Glomerular endothelial cell (primary cell): ENCODE measurements at regions not wholly inside any gene's neighbourhood (a gene's known extent, or its start where the extent isn't known, plus 50 kb on each side); places are given as distances from the start of the nearest gene placed in this dataset.
"Not testable (repeated sequence)": the region's sequence is repeated elsewhere in the genome, so short reads cannot be mapped to it uniquely, and the experiment has no call there.

Experiments used
- DNase-seq: peaks from one replicate; pipeline ENCODE4 v3.0.0-alpha.2; 2011; ENCODE audit warnings: low read depth, low spot score; ENCODE audit errors: extremely low read depth

DNA sequence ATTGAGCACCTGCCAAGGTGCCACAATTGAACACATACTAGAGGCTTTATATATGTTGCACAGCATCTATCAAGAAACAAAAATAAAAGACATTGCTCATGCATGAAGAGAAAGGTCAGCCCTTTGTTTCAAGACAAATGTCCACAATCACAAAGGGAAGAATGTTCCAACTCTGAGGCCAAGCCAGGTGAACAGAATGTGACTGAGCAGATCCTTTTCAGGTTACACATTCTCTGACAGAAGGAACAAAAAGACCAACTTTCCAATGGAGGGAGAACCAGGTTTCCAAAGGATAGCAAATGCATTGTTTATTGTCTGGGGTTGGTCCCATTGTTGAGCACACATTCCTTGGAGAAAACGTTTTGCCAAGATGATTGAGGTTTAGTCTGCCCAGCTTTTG lies 50.2 kb upstream of the FAM174B start:
- no peak for DNase-seq

GRCh38 chr15:92706201-92706600 lies 50.6 kb upstream of the FAM174B start:
- DNase-seq = no peak

DNA sequence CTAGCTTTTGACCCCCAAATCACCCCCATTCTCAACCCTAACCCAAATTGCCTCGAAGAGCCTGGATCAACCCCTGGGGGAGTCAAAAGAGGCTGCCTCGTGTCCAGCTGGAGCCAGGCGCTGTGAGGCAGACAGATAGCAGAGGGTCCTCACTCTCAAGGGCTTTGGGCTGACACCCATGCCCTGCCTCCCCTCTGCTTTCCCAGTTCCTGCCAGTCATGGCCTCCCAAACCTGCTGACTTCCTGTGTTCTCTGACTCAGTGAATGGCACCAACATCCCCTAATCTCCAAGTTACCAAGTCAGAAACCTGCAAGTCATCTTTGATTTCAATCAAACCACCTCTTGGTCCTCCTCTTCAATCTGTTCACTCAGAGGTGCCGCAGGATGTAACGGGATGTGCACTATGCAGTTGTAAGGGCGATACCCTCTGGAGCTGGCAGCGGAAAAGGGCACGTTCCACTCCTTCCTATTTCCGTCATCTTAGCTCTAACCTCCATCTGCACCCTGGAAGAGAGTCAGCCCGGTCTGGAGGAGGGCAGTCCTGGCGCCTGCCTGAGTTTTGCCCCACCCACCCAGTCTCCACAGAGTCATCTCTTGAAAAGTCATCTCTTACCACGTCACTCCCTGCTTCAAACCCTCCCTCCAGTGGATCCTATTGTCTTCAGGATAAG lies 52.4 kb upstream of the FAM174B start:
- DNase-seq = no peak

GRCh38 chr15:92708635-92709034 lies 53.1 kb upstream of the FAM174B start:
- DNase-seq = no peak

DNA sequence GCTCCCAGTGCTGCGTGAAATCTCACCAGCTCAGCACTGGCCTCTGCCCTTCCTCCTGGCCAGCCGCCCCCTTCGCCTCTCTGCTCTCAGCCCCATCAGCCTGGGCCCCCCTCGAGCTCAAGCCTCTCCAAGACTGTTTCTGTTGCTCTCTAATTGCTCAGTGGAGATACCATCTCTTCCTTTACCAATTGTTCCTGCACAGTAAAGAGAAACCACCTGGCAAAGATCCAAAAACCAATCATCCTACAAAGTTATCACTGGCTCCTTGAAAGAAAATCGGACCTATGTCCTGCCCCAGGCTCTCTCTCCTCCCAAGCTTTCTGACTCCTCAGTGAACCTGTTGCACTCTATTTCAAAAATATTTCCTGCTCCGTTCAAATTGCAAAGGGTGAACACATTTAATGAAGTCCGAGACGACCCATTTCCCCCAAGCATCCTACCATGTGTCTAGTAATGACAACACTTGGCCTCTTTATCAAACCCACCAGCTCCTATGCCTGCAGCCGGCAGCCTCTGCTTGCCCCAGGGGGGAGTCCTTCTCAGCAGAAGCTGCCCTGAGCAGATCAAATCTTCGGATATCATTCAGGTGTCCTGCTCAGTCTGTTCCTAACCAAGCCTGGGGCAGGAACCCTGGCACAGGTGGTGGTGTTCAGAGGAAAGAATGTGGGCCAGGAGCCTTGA lies 53.7 kb upstream of the FAM174B start:
- no peak for DNase-seq

- no peak for DNase-seq
Measured at GRCh38 chr15:92711457-92711831, 55.9 kb upstream of the FAM174B start.

DNA sequence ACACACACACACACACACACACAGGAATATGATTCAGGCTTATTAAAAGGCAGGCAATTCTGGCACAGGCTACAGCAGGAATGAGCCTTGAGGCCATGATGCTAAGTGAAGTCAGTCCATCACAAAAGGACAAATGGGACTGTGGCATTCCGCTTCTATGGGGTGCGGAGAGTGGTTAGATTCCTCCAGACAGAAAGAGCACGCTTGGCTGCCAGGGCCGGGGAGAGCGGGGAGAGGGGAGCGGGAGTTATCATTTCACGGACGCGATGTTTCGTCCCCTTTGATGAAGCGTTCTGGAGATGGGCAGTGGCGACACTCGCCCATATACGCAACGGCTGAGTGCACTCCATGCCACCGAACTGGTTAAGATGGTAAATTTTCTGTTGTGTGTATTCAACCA lies 58.5 kb upstream of the FAM174B start:
- DNase-seq = no peak

DNA sequence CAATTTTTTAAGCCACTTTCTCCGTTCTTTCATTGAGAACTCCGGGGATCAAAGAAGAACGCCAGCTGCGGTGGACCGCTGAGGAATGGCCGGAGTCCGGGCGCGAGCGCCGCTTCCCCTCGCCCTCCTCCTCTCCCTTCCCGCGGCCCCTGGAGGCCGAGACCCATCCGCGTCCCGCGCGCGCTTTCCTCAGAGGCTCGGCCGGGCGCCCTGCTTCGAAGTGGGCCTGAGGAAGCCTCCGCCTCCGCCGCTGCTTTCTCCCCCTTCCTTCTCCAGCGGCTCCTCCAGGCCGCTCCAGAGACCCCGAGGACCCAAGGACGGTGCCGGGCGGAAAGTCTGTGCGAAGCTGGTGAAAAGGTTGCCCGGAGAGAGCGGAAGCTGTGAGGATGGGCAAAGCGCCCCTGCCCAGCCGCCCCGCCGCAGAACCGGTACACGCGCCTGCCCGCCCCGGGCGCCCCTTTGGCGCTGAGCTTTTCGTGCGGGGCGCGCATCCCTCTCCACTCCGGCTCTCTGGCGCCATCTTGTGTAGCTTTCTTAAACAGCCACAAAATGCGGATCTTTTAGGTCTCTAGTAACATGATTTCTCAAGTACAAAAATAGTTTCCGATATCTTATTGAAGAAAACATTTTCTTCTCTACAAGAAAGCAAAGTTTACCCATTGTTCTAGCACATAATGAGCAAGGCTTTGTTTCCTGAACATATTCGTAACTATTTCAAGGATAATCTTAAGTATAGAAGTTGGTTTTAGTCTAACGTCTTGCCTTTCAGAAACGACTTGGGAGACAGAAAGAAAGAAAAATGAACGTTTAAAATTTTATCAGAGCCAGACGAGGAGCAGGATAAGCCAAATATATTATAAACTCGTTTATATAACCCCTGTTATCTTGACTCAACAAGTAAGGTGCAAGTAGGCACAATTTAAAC lies 59.2 kb upstream of the FAM174B start:
- peak; percentile 29 for DNase-seq

DNA sequence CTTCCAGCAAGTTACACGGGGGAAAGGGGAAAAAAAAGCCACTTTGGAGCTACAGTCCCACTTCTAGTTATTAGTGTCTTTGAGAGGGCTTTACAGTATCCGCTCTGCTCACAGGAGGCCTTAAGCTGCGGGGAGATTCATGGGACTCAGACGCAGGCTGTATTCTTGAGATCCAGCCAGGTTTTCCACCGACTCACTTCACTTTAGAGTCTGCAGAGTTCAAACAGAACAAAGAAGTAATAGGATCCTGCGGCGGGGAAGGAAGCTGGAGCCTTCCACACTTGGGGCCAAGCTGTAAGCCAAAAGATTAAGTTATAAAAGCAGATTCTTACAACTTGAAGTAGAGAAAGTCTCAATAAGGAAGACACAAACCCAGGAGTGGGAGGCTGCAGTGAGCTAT lies 60.2 kb upstream of the FAM174B start:
- DNase-seq = no peak

- no peak for DNase-seq
Measured at GRCh38 chr15:92719021-92719420, 63.4 kb upstream of the FAM174B start.

DNA sequence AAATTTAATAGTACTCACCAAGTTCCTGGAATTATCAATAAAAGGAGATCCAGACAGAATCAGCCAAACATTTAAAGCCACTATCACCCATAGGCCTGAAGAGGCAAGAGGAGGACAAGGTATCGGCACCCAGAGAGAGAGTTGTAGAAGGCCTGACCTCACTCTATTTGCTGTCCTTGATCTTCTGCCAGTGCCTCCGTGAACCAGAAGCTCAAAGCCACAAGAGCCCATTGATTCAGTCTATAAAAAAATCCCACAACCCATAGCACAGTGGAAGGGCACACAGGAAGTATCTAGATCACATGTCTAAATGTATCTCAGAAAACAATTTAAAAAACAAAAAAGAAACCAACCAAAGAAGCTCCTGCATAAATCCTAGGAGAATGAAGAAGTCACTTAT lies 68.6 kb upstream of the FAM174B start:
- DNase-seq = no peak

DNA sequence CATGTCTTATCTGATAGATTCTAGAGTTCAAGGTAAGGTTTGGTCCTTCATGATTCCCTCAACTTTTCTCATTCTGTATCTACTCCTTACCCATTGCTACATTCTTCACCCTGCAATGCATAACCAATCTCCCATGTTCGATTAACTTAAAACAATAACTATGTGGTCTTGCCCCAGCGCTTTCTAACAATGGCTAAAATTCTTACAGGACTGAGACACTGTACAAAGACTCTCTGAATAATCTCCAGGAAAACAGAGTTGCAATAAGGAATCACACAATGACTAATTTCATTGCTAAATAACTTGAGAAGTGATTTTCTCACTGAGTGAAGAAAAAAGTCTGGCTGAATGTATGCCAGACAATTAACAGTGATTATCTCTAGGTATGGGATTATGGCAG lies 69.6 kb upstream of the FAM174B start:
- DNase-seq = no peak

DNA sequence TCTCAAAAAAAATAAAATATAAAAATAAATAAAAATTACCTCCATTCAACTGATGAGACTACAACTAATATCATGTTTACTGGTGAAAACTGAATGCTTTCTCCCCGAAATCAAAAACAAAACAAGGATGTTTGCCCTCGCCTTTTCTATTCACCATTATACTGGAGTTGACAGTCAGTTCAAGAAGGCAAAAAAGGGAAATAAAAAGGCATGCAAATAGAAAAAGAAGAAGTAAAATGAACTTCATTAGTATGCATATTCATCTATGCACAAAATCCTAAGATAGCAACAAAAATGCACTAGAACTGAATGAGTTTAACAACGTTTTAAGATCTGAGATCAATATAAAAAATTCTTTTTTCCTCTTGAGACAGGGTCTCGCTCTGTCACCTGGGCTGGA lies 72.7 kb upstream of the FAM174B start:
- no peak for DNase-seq

DNA sequence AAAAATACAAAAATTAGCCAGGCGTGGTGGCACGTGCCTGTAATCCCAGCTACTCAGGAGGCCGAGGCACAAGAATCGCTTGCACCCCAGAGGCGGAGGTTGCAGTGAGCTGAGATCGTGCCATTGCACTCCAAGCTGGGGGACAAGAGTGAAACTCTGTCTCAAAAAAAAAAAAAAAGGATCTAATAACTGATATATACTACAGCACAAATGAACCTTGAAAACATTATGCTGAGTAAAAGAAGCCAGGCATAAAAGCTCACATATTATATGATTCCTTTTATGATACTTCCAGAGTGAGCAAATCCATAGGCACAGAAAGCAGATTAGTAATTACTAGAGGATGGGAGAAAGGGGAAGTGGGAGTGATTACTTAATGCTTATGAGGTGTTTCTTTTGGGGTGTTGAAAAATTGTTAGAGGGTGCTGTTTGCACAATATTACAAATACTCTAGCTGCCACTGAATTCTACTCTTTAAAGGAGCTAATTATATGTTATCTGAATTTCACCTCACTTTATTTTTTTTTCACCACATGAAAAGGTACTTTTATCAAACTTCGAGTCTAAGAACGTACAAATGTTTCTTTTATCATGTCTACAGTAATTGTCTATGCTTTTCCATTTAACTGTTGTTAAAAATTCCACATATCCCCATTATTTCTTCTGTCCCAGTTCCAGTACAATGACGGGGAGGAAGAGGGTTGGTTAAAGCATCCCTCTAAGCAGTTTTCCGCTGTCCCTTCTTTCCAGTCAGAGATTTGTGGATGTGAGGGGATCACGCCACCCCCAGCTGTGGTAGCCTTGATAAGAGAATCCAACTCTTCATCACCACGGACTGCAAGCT lies 77.7 kb upstream of the FAM174B start:
- no peak for DNase-seq

DNA sequence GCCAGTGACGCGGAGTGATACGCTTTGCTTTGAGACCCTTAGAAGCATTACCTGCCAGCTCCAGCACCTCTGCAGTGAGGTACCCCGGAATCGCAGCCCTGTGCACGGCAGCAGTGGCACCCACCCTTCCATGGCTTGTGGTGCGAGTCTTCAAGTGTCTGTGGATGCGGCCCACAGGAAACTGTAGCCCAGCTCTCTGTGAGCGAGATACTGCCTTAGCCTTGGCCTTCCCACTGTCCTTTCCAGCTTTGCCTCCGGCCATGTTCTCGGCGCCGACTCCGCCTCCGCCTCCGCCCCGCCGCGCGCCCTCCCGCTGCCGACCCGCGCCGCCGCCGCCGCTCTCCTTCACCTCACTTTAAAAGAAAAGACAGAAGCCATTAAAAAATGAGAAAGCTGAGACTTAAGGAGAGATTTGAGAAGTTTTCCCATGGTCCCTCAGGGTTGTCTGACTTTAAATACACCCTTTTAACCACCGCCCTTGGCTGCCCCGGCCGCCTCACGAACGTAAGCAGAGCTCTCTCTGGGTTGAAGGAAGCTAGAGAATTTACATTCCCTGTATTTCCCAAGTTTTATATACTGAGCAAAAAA lies 78.5 kb upstream of the FAM174B start:
- DNase-seq = no peak

GRCh38 chr15:92739246-92739645 lies 83.7 kb upstream of the FAM174B start:
- not testable (repeated sequence) for DNase-seq

GRCh38 chr15:92745845-92746271 lies 90.3 kb upstream of the FAM174B start:
- no peak for DNase-seq

GRCh38 chr15:92747047-92747446 lies 91.5 kb upstream of the FAM174B start:
- DNase-seq = no peak

DNA sequence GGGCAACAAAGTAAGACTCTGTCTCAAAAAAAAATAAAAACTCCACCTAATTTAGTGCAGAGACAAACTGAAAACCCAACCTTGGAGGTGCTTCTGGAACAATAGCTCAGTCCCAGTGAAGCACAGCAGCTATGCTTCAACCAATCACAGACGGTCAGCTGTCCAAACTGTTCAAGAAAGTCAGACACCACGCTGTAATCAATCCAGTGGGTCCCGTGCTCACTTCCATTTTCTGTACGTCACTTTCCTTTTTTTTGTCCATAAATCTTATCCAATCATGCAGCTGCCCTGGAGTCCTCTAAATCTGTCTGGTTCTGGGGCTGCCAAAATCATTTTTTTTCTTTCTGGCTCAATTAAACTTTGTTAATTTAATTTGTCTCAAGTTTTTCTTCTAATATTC lies 93.6 kb upstream of the FAM174B start:
- DNase-seq = no peak

DNA sequence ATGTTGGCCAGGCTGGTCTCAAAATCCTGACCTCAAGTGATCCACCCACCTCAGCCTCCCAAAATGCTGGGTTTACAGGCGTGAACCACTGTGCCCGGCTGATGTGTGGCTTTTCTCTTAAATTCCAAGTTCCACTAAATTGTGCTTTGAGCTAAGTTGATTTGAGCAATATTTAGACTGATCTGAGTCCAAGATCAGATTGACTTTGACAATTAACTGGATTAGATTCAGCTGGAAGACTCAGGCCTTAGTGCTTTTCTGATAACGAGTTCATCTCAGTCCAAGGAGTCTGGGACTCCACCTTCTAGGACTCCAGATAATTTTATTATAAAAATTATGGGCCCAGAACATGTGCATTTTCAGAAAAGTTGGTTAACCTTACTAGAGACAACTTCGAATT lies 94.4 kb upstream of the FAM174B start:
- DNase-seq = no peak
